IMR-90 (cell line): ENCODE measurements at regions not wholly inside any gene's neighbourhood (a gene's known extent, or its start where the extent isn't known, plus 50 kb on each side); places are given as distances from the start of the nearest gene placed in this dataset.

Experiments
- ATAC-seq: fragments of 200-7000 bp; cut with Tn5 transposase; 2 replicates; pipeline ENCODE4 v1.9.1; 2020; ENCODE audit warnings: low read depth, mild to moderate bottlenecking, moderate library complexity
- BruUV-seq: library from RNA; stranded (reverse); fragments of 400-500 nt; replicated peaks from 2 replicates; lab custom pipeline; 2021; lab: Mats Ljungman, UMichigan
- CTCF ChIA-PET: fragments of 300-600 bp; formaldehyde crosslinking; extraction: SDS; loops from one replicate; lab custom pipeline; 2021; ENCODE audit warnings: antibody characterized with exemption; lab: Yijun Ruan, JAX
- POLR2A ChIA-PET: fragments of 300-600 bp; sonication (Branson Sonifier 250); formaldehyde crosslinking; loops from one replicate; lab custom pipeline; 2022; ENCODE audit warnings: antibody characterized with exemption; ENCODE audit not compliant: unreplicated experiment; lab: Charles Lee
- DNase-seq: peaks from one replicate; pipeline ENCODE4 v3.0.0; 2013
- H2AFZ ChIP-seq: replicated peaks from 2 replicates; pipeline ENCODE3; 2013; ENCODE audit warnings: low read length, mild to moderate bottlenecking; ENCODE audit not compliant: poor library complexity
- H2AK5ac ChIP-seq: 2 replicates; pipeline ENCODE4 v1.6.1; 2013; ENCODE audit warnings: low read depth, low read length, inconsistent platforms
- H2AK9ac ChIP-seq: replicated peaks from 2 replicates; pipeline ENCODE3; 2013; ENCODE audit warnings: mild to moderate bottlenecking, low read depth, low read length, moderate library complexity; ENCODE audit not compliant: poor library complexity
- H2BK120ac ChIP-seq: 2 replicates; pipeline ENCODE4 v1.6.1; 2013; ENCODE audit warnings: low read depth, low read length, inconsistent platforms
- H2BK15ac ChIP-seq: 3 replicates; pipeline ENCODE4 v1.6.1; 2013; ENCODE audit warnings: low read depth, low read length, inconsistent platforms
- H2BK20ac ChIP-seq: 2 replicates; pipeline ENCODE4 v1.6.1; 2013; ENCODE audit warnings: low read depth, mild to moderate bottlenecking, inconsistent platforms, low read length, moderate library complexity
- H2BK5ac ChIP-seq: 2 replicates; pipeline ENCODE4 v1.6.1; 2013; ENCODE audit warnings: mild to moderate bottlenecking, low read depth, low read length, inconsistent platforms; ENCODE audit not compliant: poor library complexity, severe bottlenecking
- H3K14ac ChIP-seq: replicated peaks from 2 replicates; pipeline ENCODE4 v1.6.1; 2013; ENCODE audit warnings: low read depth, low read length, inconsistent platforms
- H3K18ac ChIP-seq: 2 replicates; pipeline ENCODE4 v1.6.1; 2013; ENCODE audit warnings: low read depth, low read length, control low read depth
- H3K23ac ChIP-seq: 2 replicates; pipeline ENCODE4 v1.6.1; 2013; ENCODE audit warnings: low read depth, low read length, inconsistent platforms
- H3K27ac ChIP-seq: 2 replicates; pipeline ENCODE4 v1.5.1; 2013; ENCODE audit warnings: mild to moderate bottlenecking, control low read depth, low read length; ENCODE audit not compliant: insufficient read depth
- H3K27me3 ChIP-seq: 2 replicates; pipeline ENCODE4 v1.6.1; 2013; ENCODE audit warnings: low read length; ENCODE audit not compliant: control insufficient read depth, insufficient read depth
- H3K36me3 ChIP-seq: 2 replicates; pipeline ENCODE4 v1.6.1; 2013; ENCODE audit warnings: low read length, mixed read lengths; ENCODE audit not compliant: control insufficient read depth, insufficient read depth
- H3K4ac ChIP-seq: 2 replicates; pipeline ENCODE4 v1.6.1; 2013; ENCODE audit warnings: low read depth, low read length, inconsistent platforms
- H3K4me1 ChIP-seq: 2 replicates; pipeline ENCODE4 v1.6.1; 2013; ENCODE audit warnings: low read length, mixed read lengths; ENCODE audit not compliant: control insufficient read depth, insufficient read depth
- H3K4me2 ChIP-seq: 2 replicates; pipeline ENCODE4 v1.6.1; 2013; ENCODE audit warnings: low read depth, mild to moderate bottlenecking, control low read depth, low read length, moderate library complexity
- H3K4me3 ChIP-seq: 2 replicates; pipeline ENCODE4 v1.5.1; 2013; ENCODE audit warnings: low read depth, mild to moderate bottlenecking, control low read depth, low read length, moderate library complexity; ENCODE audit not compliant: insufficient read depth
- H3K56ac ChIP-seq: 2 replicates; pipeline ENCODE4 v1.6.1; 2013; ENCODE audit warnings: low read length, inconsistent platforms; ENCODE audit not compliant: insufficient read depth; ENCODE audit errors: extremely low read depth
- H3K79me1 ChIP-seq, 2 experiments: 2 replicates each; pipeline ENCODE4 v1.6.1; 2013; ENCODE audit warnings: low read length in 2 of 2, inconsistent platforms in 1 of 2, low read depth in 1 of 2
- H3K9ac ChIP-seq: 2 replicates; pipeline ENCODE4 v1.6.1; 2013; ENCODE audit warnings: low read depth, low read length, control low read depth
- H3K9me1 ChIP-seq: 2 replicates; pipeline ENCODE4 v1.6.1; 2013; ENCODE audit warnings: low read length, inconsistent platforms; ENCODE audit not compliant: insufficient read depth
- H3K9me3 ChIP-seq: 2 replicates; pipeline ENCODE4 v1.6.1; 2013; ENCODE audit warnings: low read length; ENCODE audit not compliant: control insufficient read depth, insufficient read depth
- H4K20me1 ChIP-seq: 2 replicates; pipeline ENCODE4 v1.6.1; 2013; ENCODE audit warnings: low read length, inconsistent platforms; ENCODE audit not compliant: insufficient read depth
- H4K5ac ChIP-seq: 2 replicates; pipeline ENCODE4 v1.6.1; 2013; ENCODE audit warnings: mild to moderate bottlenecking, low read depth, low read length, control low read depth
- H4K8ac ChIP-seq, 2 experiments: 2 replicates each; pipeline ENCODE4 v1.6.1; 2013; ENCODE audit warnings: low read depth in 2 of 2, low read length in 2 of 2, control low read depth in 1 of 2, inconsistent platforms in 1 of 2
- H4K91ac ChIP-seq: 2 replicates; pipeline ENCODE4 v1.6.1; 2013; ENCODE audit warnings: low read depth, low read length, inconsistent platforms; ENCODE audit not compliant: insufficient read depth
- CTCF ChIP-seq: conservative IDR thresholded peaks from 2 replicates; pipeline ENCODE4 v1.5.1; 2012; ENCODE audit warnings: mild to moderate bottlenecking, low read depth, low read length, improper control_type of control experiment
- RCOR1 ChIP-seq: IDR thresholded peaks from 2 replicates; pipeline ENCODE4 v1.6.1; 2012; ENCODE audit warnings: mild to moderate bottlenecking, low read length, improper control_type of control experiment; ENCODE audit not compliant: insufficient replicate concordance
- WGBS, 2 experiments: methylation state at CpG; one replicate each; pipeline versions ENCODE4 v1.1.5 to v1.1.7; 2013; ENCODE audit warnings: missing lambda C conversion rate in 2 of 2; ENCODE audit not compliant: insufficient read length in 1 of 2; ENCODE audit errors: extremely low coverage in 2 of 2; 5-methylcytosine and 5-hydroxymethylcytosine counted together
- dilution Hi-C: fragments of 300-500 bp; cut with HindIII; formaldehyde crosslinking; loops from one replicate; pipeline ENCODE4 v1.14.3; 2018; ENCODE audit warnings: low sequenced_read_pairs; ENCODE audit not compliant: unreplicated experiment
- in situ Hi-C: fragments of 300-500 bp; cut with MboI; formaldehyde crosslinking; loops from 3 replicates; pipeline ENCODE4 v1.14.3; 2019; ENCODE audit warnings: low sequenced_read_pairs, inconsistent platforms, mixed read lengths
- intact Hi-C: fragments of 100-400 bp; cut with micrococcal nuclease; formaldehyde crosslinking; loops from 2 replicates; pipeline ENCODE4 v1.10.0; 2022

GRCh38 chr9:120109242-120109641 is 470.7 kb downstream of the CDK5RAP2 start:
- no peak overlapping the region for H3K56ac ChIP-seq
- H3K4ac ChIP-seq: no peak overlapping the region
- H2BK120ac ChIP-seq: no peak overlapping the region
- no TSS peak for BruUV-seq
- H3K4me3 ChIP-seq: no peak overlapping the region
- in situ Hi-C loops (no loop called here), dilution Hi-C loops (no loop called here), intact Hi-C loops (no loop called here)
- no peak overlapping the region for H3K27ac ChIP-seq
- no peak overlapping the region for H2BK15ac ChIP-seq
- no peak overlapping the region for H2AFZ ChIP-seq
- no peaks in the 10 kb centered on the region for H3K9me3 ChIP-seq
- H4K5ac ChIP-seq: no peak overlapping the region
- no peak overlapping the region for H3K23ac ChIP-seq
- H3K9me1 ChIP-seq: no peaks in the 10 kb centered on the region
- no peak overlapping the region for H4K91ac ChIP-seq
- H3K36me3 ChIP-seq: no peaks in the 10 kb centered on the region
- ChIA-PET POLR2A (no interaction called here), CTCF (interaction anchor here (0.8 to 1.1 kb wide), 2 partner anchors 19 to 368 kb away, joined by 3 read pairs; no protein-coding TSS in a partner anchor)
- no peak overlapping the region for H4K8ac ChIP-seq
- no peaks in the 10 kb centered on the region for H4K20me1 ChIP-seq
- no peak overlapping the region for H2BK5ac ChIP-seq
- no peaks in the 10 kb centered on the region for H3K27me3 ChIP-seq
- no peak overlapping the region for H3K14ac ChIP-seq
- no peak overlapping the region for H2BK20ac ChIP-seq
- TF ChIP-seq CTCF (peak; percentile 23; the same call in 1 of the 2 replicates), RCOR1 (no peak)
- WGBS, 2 experiments: no CpG with 5 or more reads among the region's 3 CpGs
- ATAC-seq: no peak
- DNase-seq: no peak
- H3K9ac ChIP-seq: no peak overlapping the region
- no peaks in the 10 kb centered on the region for H3K79me1 ChIP-seq
- H3K4me2 ChIP-seq: no peak overlapping the region
- no peak overlapping the region for H3K18ac ChIP-seq
- no peak overlapping the region for H2AK9ac ChIP-seq
- H2AK5ac ChIP-seq: no peak overlapping the region
- H3K4me1 ChIP-seq: no peaks in the 10 kb centered on the region
